WTC11 (cell line): ENCODE measurements at regions not wholly inside any gene's neighbourhood (a gene's known extent, or its start where the extent isn't known, plus 50 kb on each side); places are given as distances from the start of the nearest gene placed in this dataset.

ENCODE experiments used
- ATAC-seq: fragments of 200-7000 bp; cut with Tn5 transposase; 2 replicates; pipeline ENCODE4 v1.10.0; 2021; ENCODE audit warnings: mild to moderate bottlenecking, moderate library complexity
- CTCF ChIA-PET: fragments of 300-600 bp; sonication (Branson Sonifier 250); formaldehyde crosslinking; loops from one replicate; lab custom pipeline; 2021; ENCODE audit warnings: antibody characterized with exemption; lab: Charles Lee
- POLR2A ChIA-PET: fragments of 350-600 bp; sonication (Branson Sonifier 250); formaldehyde crosslinking; loops from one replicate; lab custom pipeline; 2021; ENCODE audit warnings: antibody characterized with exemption; lab: Charles Lee
- DNase-seq: peaks from one replicate; pipeline ENCODE4 v3.0.0; 2021; ENCODE audit warnings: low spot score
- H3K27ac Mint-ChIP-seq: 2 replicates; pipeline ENCODE4 v1.8.0; 2021; ENCODE audit warnings: mixed read lengths
- H3K27me3 Mint-ChIP-seq: 2 replicates; pipeline ENCODE4 v1.8.0; 2021; ENCODE audit warnings: low read depth, mild to moderate bottlenecking, moderate library complexity, mixed read lengths
- H3K36me3 Mint-ChIP-seq: 2 replicates; pipeline ENCODE4 v1.8.0; 2021; ENCODE audit warnings: mixed read lengths
- H3K4me1 Mint-ChIP-seq: 2 replicates; pipeline ENCODE4 v1.8.0; 2022; ENCODE audit warnings: mixed read lengths
- H3K4me3 Mint-ChIP-seq: 2 replicates; pipeline ENCODE4 v1.8.0; 2021; ENCODE audit warnings: mild to moderate bottlenecking, moderate library complexity, mixed read lengths
- H3K9me3 Mint-ChIP-seq: 2 replicates; pipeline ENCODE4 v1.8.0; 2021; ENCODE audit warnings: mixed read lengths
- AR ChIP-seq: fragments of 250-450 bp; sonication (Bioruptor Pico); IDR thresholded peaks from 2 replicates; pipeline ENCODE4 v1.9.0; 2021; ENCODE audit warnings: mild to moderate bottlenecking
- ATF3 ChIP-seq: sonication (generic); formaldehyde crosslinking; conservative IDR thresholded peaks from 2 replicates; pipeline ENCODE4 v1.8.1; 2022; ENCODE audit warnings: mild to moderate bottlenecking, missing genetic modification reagents
- CDX4 ChIP-seq: fragments of 250-450 bp; sonication (Bioruptor Pico); IDR thresholded peaks from 2 replicates; pipeline ENCODE4 v1.9.0; 2021; ENCODE audit warnings: moderate library complexity, mild to moderate bottlenecking, inconsistent platforms, borderline replicate concordance
- E2F4 ChIP-seq: sonication (generic); formaldehyde crosslinking; IDR thresholded peaks from 2 replicates; pipeline ENCODE4 v1.8.1; 2022; ENCODE audit warnings: low read depth, mild to moderate bottlenecking, moderate library complexity, missing genetic modification reagents, borderline replicate concordance
- ERG ChIP-seq: fragments of 250-450 bp; sonication (Bioruptor Pico); IDR thresholded peaks from 2 replicates; pipeline ENCODE4 v1.8.0; 2021; ENCODE audit warnings: mild to moderate bottlenecking
- GTF2I ChIP-seq: fragments of 250-450 bp; sonication (Bioruptor Pico); conservative IDR thresholded peaks from 2 replicates; pipeline ENCODE4 v1.4.0; 2021; ENCODE audit warnings: mild to moderate bottlenecking
- HMGA2 ChIP-seq: fragments of 250-450 bp; sonication (Bioruptor Pico); IDR thresholded peaks from 2 replicates; pipeline ENCODE4 v1.4.0; 2021; ENCODE audit warnings: mild to moderate bottlenecking, moderate library complexity
- IRF1 ChIP-seq: sonication (generic); formaldehyde crosslinking; IDR thresholded peaks from 2 replicates; pipeline ENCODE4 v1.8.0; 2023; ENCODE audit warnings: missing genetic modification reagents
- JUN ChIP-seq: sonication (generic); formaldehyde crosslinking; IDR thresholded peaks from 2 replicates; pipeline ENCODE4 v1.8.0; 2023; ENCODE audit warnings: mild to moderate bottlenecking, missing genetic modification reagents
- KAT7 ChIP-seq: sonication (generic); formaldehyde crosslinking; IDR thresholded peaks from 2 replicates; pipeline ENCODE4 v1.8.1; 2023; ENCODE audit warnings: missing genetic modification reagents, mild to moderate bottlenecking, borderline replicate concordance
- NR2C2 ChIP-seq: sonication (generic); formaldehyde crosslinking; IDR thresholded peaks from 2 replicates; pipeline ENCODE4 v1.8.0; 2022; ENCODE audit warnings: mild to moderate bottlenecking, missing genetic modification reagents
- PRDM15 ChIP-seq: sonication (generic); formaldehyde crosslinking; IDR thresholded peaks from 2 replicates; pipeline ENCODE4 v1.8.0; 2022; ENCODE audit warnings: missing genetic modification reagents
- TEAD4 ChIP-seq: sonication (generic); formaldehyde crosslinking; IDR thresholded peaks from 2 replicates; pipeline ENCODE4 v1.8.0; 2022; ENCODE audit warnings: mild to moderate bottlenecking, missing genetic modification reagents
- ZNF317 ChIP-seq: sonication (generic); formaldehyde crosslinking; IDR thresholded peaks from 2 replicates; pipeline ENCODE4 v1.8.1; 2023; ENCODE audit warnings: low read depth, mild to moderate bottlenecking, moderate library complexity, missing genetic modification reagents, borderline replicate concordance
- ZNF425 ChIP-seq: fragments of 250-450 bp; sonication (Bioruptor Pico); conservative IDR thresholded peaks from 2 replicates; pipeline ENCODE4 v1.9.0; 2021; ENCODE audit warnings: mild to moderate bottlenecking
- ZNF532 ChIP-seq: fragments of 250-450 bp; sonication (Bioruptor Pico); IDR thresholded peaks from 2 replicates; pipeline ENCODE4 v1.9.0; 2021; ENCODE audit warnings: mild to moderate bottlenecking, borderline replicate concordance
- ZSCAN18 ChIP-seq: fragments of 250-450 bp; sonication (Bioruptor Pico); IDR thresholded peaks from 2 replicates; pipeline ENCODE4 v2.1.2; 2022; ENCODE audit warnings: mild to moderate bottlenecking, moderate library complexity

GRCh38 chr18:77905449-77906055 is 655.9 kb downstream of the GALR1 start:
- no peak overlapping the region for H3K4me3 Mint-ChIP-seq
- ATAC-seq (no peak), DNase-seq (no peak)
- H3K9me3 Mint-ChIP-seq: peaks cover 21% of the 10 kb centered on the region
- POLR2A ChIA-PET: no interaction called here
- H3K4me1 Mint-ChIP-seq: peaks cover 10% of the 10 kb centered on the region
- no peak overlapping the region for H3K27ac Mint-ChIP-seq
- H3K36me3 Mint-ChIP-seq: peaks cover 11% of the 10 kb centered on the region
- CTCF ChIA-PET: no interaction called here
- peaks cover 2% of the 10 kb centered on the region; the same call in 1 of the 2 replicates for H3K27me3 Mint-ChIP-seq
- TF ChIP-seq AR (CRISPR knock-in tag) (no peak), HMGA2 (CRISPR knock-in tag) (no peak), KAT7 (CRISPR knock-in tag) (no peak), JUN (CRISPR knock-in tag) (no peak), TEAD4 (CRISPR knock-in tag) (no peak), ATF3 (no peak), ZNF317 (no peak), PRDM15 (no peak), IRF1 (CRISPR knock-in tag) (no peak), ZSCAN18 (CRISPR knock-in tag) (no peak), NR2C2 (CRISPR knock-in tag) (no peak), ZNF532 (CRISPR knock-in tag) (no peak), ERG (CRISPR knock-in tag) (no peak), CDX4 (CRISPR knock-in tag) (no peak), GTF2I (CRISPR knock-in tag) (no peak), E2F4 (CRISPR knock-in tag) (no peak), ZNF425 (CRISPR knock-in tag) (no peak)
